ENCODE measurements at regions not wholly inside any gene's neighbourhood (a gene's known extent, or its start where the extent isn't known, plus 50 kb on each side); places are given as distances from the start of the nearest gene placed in this dataset.
"Not testable (repeated sequence)": the region's sequence is repeated elsewhere in the genome, so short reads cannot be mapped to it uniquely, and the experiment has no call there.

GRCh38 chr7:76723928-76724327 lies 96.8 kb upstream of the POMZP3 start:
- H3K4me3 ChIP-seq (ENCODE audit: control insufficient read depth in 1 of 7, extremely low read depth in 1 of 7, insufficient read depth in 4 of 7, low read depth in 2 of 7, low read length in 6 of 7); H3K27me3 ChIP-seq (replicated peaks in 2 of 5; ENCODE audit: control insufficient read depth in 4 of 5, insufficient read depth in 5 of 5, low read length in 4 of 5); H3K9me3 ChIP-seq (ENCODE audit: control extremely low read depth in 1 of 5, control insufficient read depth in 4 of 5, insufficient read depth in 2 of 5, low read depth in 1 of 5, low read length in 4 of 5); H3K27ac ChIP-seq (ENCODE audit: insufficient read depth in 1 of 2, low read depth in 1 of 2, low read length in 2 of 2, poor library complexity in 1 of 2, severe bottlenecking in 2 of 2); CTCF ChIA-PET; DNase-seq; H3K36me3 ChIP-seq (ENCODE audit: control insufficient read depth in 4 of 4, insufficient read depth in 4 of 4, low read length in 3 of 4); H3K4me1 ChIP-seq (ENCODE audit: control extremely low read depth in 1 of 4, control insufficient read depth in 4 of 4, insufficient read depth in 4 of 4, low read length in 3 of 4); POLR2A ChIA-PET: not testable (repeated sequence)
- no CpG with 5 or more reads among the region's 3 CpGs for WGBS (ENCODE audit: insufficient coverage)

- H3K27me3 ChIP-seq (replicated peaks in 2 of 5; ENCODE audit: control insufficient read depth in 4 of 5, insufficient read depth in 5 of 5, low read length in 4 of 5); H3K27ac ChIP-seq (ENCODE audit: insufficient read depth in 1 of 2, low read depth in 1 of 2, low read length in 2 of 2, poor library complexity in 1 of 2, severe bottlenecking in 2 of 2); POLR2A ChIA-PET; H3K4me1 ChIP-seq (ENCODE audit: control extremely low read depth in 1 of 4, control insufficient read depth in 4 of 4, insufficient read depth in 4 of 4, low read length in 3 of 4); H3K4me3 ChIP-seq (ENCODE audit: control insufficient read depth in 1 of 7, extremely low read depth in 1 of 7, insufficient read depth in 4 of 7, low read depth in 2 of 7, low read length in 6 of 7); DNase-seq; CTCF ChIA-PET; H3K9me3 ChIP-seq (ENCODE audit: control extremely low read depth in 1 of 5, control insufficient read depth in 4 of 5, insufficient read depth in 2 of 5, low read depth in 1 of 5, low read length in 4 of 5); H3K36me3 ChIP-seq (ENCODE audit: control insufficient read depth in 4 of 4, insufficient read depth in 4 of 4, low read length in 3 of 4): not testable (repeated sequence)
- no CpG with 5 or more reads among the region's 4 CpGs for WGBS (ENCODE audit: insufficient coverage)
These were observed 89.5 kb upstream of the POMZP3 start for GRCh38 chr7:76716551-76716950.

DNA sequence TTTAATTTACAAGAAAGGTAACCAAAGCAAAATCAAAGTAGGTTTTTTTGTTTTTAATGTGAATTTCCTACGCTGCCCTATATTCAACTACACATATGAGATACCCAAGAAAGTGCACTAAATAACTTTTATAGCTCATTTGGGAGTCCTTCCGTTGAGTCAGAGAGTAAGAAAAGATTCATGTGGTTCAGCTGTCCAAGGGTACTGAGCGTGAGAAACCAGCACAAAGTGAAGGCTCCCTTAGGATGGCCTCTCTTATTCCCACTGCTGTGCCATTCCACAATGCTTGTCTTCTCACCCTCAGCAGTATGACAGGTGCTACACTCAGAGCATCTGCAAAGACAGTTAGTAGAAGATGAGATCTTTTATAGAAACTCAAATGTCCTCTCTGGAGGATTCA lies 85.8 kb upstream of the POMZP3 start:
- WGBS (ENCODE audit: insufficient coverage): no CpG with 5 or more reads among the region's 3 CpGs
- H3K27ac ChIP-seq (ENCODE audit: insufficient read depth in 1 of 2, low read depth in 1 of 2, low read length in 2 of 2, poor library complexity in 1 of 2, severe bottlenecking in 2 of 2); H3K27me3 ChIP-seq (replicated peaks in 2 of 5; ENCODE audit: control insufficient read depth in 4 of 5, insufficient read depth in 5 of 5, low read length in 4 of 5); DNase-seq; POLR2A ChIA-PET; CTCF ChIA-PET; H3K9me3 ChIP-seq (ENCODE audit: control extremely low read depth in 1 of 5, control insufficient read depth in 4 of 5, insufficient read depth in 2 of 5, low read depth in 1 of 5, low read length in 4 of 5); H3K4me1 ChIP-seq (ENCODE audit: control extremely low read depth in 1 of 4, control insufficient read depth in 4 of 4, insufficient read depth in 4 of 4, low read length in 3 of 4); H3K36me3 ChIP-seq (ENCODE audit: control insufficient read depth in 4 of 4, insufficient read depth in 4 of 4, low read length in 3 of 4); H3K4me3 ChIP-seq (ENCODE audit: control insufficient read depth in 1 of 7, extremely low read depth in 1 of 7, insufficient read depth in 4 of 7, low read depth in 2 of 7, low read length in 6 of 7): not testable (repeated sequence)

DNA sequence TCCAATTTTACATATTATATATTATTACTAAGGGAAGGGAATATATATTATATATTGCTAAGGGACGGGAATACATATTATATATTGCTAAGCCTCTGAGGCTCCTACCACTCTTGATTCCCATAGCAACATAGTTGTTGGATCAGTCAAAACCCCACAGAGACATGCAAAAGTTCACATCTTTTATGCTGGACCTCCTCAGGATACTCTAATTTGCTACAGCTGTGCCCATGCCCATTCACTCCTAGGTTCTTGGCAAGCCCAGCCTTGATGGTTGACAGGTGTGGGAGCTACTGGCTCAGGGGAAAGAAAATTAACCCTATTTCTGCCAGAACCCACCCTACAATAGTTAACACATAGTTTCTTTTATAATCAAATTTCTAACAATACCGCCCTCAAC lies 84.6 kb upstream of the POMZP3 start:
- WGBS (ENCODE audit: insufficient coverage): 100% methylated on average over 1 of the region's 2 CpGs
- H3K27ac ChIP-seq (ENCODE audit: insufficient read depth in 1 of 2, low read depth in 1 of 2, low read length in 2 of 2, poor library complexity in 1 of 2, severe bottlenecking in 2 of 2); CTCF ChIA-PET: not testable (repeated sequence)

DNA sequence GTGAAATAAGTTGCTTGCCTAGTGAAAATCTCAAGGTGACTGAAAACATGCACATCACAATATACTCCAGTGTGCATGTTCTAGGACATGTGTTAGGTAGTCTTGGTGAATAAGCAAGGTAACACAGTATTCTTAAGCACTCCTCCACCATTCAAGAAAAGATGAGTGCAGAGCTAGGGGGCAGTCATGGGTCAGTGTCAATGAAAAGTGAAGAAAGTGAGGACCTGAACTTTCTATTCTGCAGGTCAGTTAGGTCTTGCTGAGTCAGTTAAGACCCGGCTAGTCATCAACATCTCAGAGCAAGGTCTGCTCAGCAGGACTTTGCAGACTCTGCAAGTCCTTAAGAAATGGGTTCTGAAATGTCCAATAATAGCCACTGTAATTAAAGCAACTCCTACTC lies 82.6 kb upstream of the POMZP3 start:
- H3K9me3 ChIP-seq (ENCODE audit: control extremely low read depth in 1 of 5, control insufficient read depth in 4 of 5, insufficient read depth in 2 of 5, low read depth in 1 of 5, low read length in 4 of 5); H3K4me1 ChIP-seq (ENCODE audit: control extremely low read depth in 1 of 4, control insufficient read depth in 4 of 4, insufficient read depth in 4 of 4, low read length in 3 of 4); DNase-seq; H3K36me3 ChIP-seq (ENCODE audit: control insufficient read depth in 4 of 4, insufficient read depth in 4 of 4, low read length in 3 of 4); H3K27me3 ChIP-seq (replicated peaks in 2 of 5; ENCODE audit: control insufficient read depth in 4 of 5, insufficient read depth in 5 of 5, low read length in 4 of 5); H3K27ac ChIP-seq (ENCODE audit: insufficient read depth in 1 of 2, low read depth in 1 of 2, low read length in 2 of 2, poor library complexity in 1 of 2, severe bottlenecking in 2 of 2); POLR2A ChIA-PET; CTCF ChIA-PET; H3K4me3 ChIP-seq (ENCODE audit: control insufficient read depth in 1 of 7, extremely low read depth in 1 of 7, insufficient read depth in 4 of 7, low read depth in 2 of 7, low read length in 6 of 7): not testable (repeated sequence)
- no CpG with 5 or more reads among the region's 1 CpG for WGBS (ENCODE audit: insufficient coverage)

More for the DNA sequence above, 84.6 kb upstream of the POMZP3 start:
- H3K9me3 ChIP-seq (ENCODE audit: control extremely low read depth in 1 of 5, control insufficient read depth in 4 of 5, insufficient read depth in 2 of 5, low read depth in 1 of 5, low read length in 4 of 5); H3K27me3 ChIP-seq (replicated peaks in 2 of 5; ENCODE audit: control insufficient read depth in 4 of 5, insufficient read depth in 5 of 5, low read length in 4 of 5); H3K4me3 ChIP-seq (ENCODE audit: control insufficient read depth in 1 of 7, extremely low read depth in 1 of 7, insufficient read depth in 4 of 7, low read depth in 2 of 7, low read length in 6 of 7); DNase-seq; H3K4me1 ChIP-seq (ENCODE audit: control extremely low read depth in 1 of 4, control insufficient read depth in 4 of 4, insufficient read depth in 4 of 4, low read length in 3 of 4); POLR2A ChIA-PET; H3K36me3 ChIP-seq (ENCODE audit: control insufficient read depth in 4 of 4, insufficient read depth in 4 of 4, low read length in 3 of 4): not testable (repeated sequence)

- DNase-seq; H3K9me3 ChIP-seq (ENCODE audit: control extremely low read depth in 1 of 5, control insufficient read depth in 4 of 5, insufficient read depth in 2 of 5, low read depth in 1 of 5, low read length in 4 of 5); POLR2A ChIA-PET; CTCF ChIA-PET; H3K4me3 ChIP-seq (ENCODE audit: control insufficient read depth in 1 of 7, extremely low read depth in 1 of 7, insufficient read depth in 4 of 7, low read depth in 2 of 7, low read length in 6 of 7); H3K36me3 ChIP-seq (ENCODE audit: control insufficient read depth in 4 of 4, insufficient read depth in 4 of 4, low read length in 3 of 4); H3K4me1 ChIP-seq (ENCODE audit: control extremely low read depth in 1 of 4, control insufficient read depth in 4 of 4, insufficient read depth in 4 of 4, low read length in 3 of 4); H3K27ac ChIP-seq (ENCODE audit: insufficient read depth in 1 of 2, low read depth in 1 of 2, low read length in 2 of 2, poor library complexity in 1 of 2, severe bottlenecking in 2 of 2); H3K27me3 ChIP-seq (replicated peaks in 2 of 5; ENCODE audit: control insufficient read depth in 4 of 5, insufficient read depth in 5 of 5, low read length in 4 of 5): not testable (repeated sequence)
- no CpG with 5 or more reads among the region's 2 CpGs for WGBS (ENCODE audit: insufficient coverage)
These were observed 81.4 kb upstream of the POMZP3 start for GRCh38 chr7:76708446-76708845.

GRCh38 chr7:76703815-76704214 lies 76.7 kb upstream of the POMZP3 start:
- H3K9me3 ChIP-seq (ENCODE audit: control extremely low read depth in 1 of 5, control insufficient read depth in 4 of 5, insufficient read depth in 2 of 5, low read depth in 1 of 5, low read length in 4 of 5); H3K4me3 ChIP-seq (ENCODE audit: control insufficient read depth in 1 of 7, extremely low read depth in 1 of 7, insufficient read depth in 4 of 7, low read depth in 2 of 7, low read length in 6 of 7); POLR2A ChIA-PET; H3K4me1 ChIP-seq (ENCODE audit: control extremely low read depth in 1 of 4, control insufficient read depth in 4 of 4, insufficient read depth in 4 of 4, low read length in 3 of 4); DNase-seq; H3K27ac ChIP-seq (ENCODE audit: insufficient read depth in 1 of 2, low read depth in 1 of 2, low read length in 2 of 2, poor library complexity in 1 of 2, severe bottlenecking in 2 of 2); CTCF ChIA-PET; H3K36me3 ChIP-seq (ENCODE audit: control insufficient read depth in 4 of 4, insufficient read depth in 4 of 4, low read length in 3 of 4); H3K27me3 ChIP-seq (replicated peaks in 2 of 5; ENCODE audit: control insufficient read depth in 4 of 5, insufficient read depth in 5 of 5, low read length in 4 of 5): not testable (repeated sequence)

DNA sequence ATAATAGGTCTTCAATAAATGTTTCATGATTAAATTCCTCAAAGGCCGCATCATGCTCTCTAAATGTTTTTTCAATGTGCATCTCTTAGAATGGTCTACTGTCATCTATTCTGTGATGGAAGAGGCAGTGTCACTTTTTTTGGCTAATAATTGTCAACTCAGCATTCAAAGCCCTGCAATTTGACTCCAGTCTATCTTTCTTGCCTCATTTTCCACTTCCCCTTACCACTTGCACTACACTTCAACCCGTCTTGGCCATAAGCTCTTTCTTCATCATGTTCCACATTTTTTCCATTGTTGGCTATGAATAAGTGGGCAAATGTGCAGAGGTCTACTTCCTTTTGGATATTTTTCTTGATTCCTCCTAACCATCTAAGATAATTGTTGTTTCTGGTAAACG lies 59.2 kb upstream of the POMZP3 start:
- CTCF ChIA-PET; DNase-seq; H3K27ac ChIP-seq (ENCODE audit: insufficient read depth in 1 of 2, low read depth in 1 of 2, low read length in 2 of 2, poor library complexity in 1 of 2, severe bottlenecking in 2 of 2); H3K27me3 ChIP-seq (replicated peaks in 2 of 5; ENCODE audit: control insufficient read depth in 4 of 5, insufficient read depth in 5 of 5, low read length in 4 of 5); H3K4me3 ChIP-seq (ENCODE audit: control insufficient read depth in 1 of 7, extremely low read depth in 1 of 7, insufficient read depth in 4 of 7, low read depth in 2 of 7, low read length in 6 of 7); H3K4me1 ChIP-seq (ENCODE audit: control extremely low read depth in 1 of 4, control insufficient read depth in 4 of 4, insufficient read depth in 4 of 4, low read length in 3 of 4); H3K36me3 ChIP-seq (ENCODE audit: control insufficient read depth in 4 of 4, insufficient read depth in 4 of 4, low read length in 3 of 4); H3K9me3 ChIP-seq (ENCODE audit: control extremely low read depth in 1 of 5, control insufficient read depth in 4 of 5, insufficient read depth in 2 of 5, low read depth in 1 of 5, low read length in 4 of 5); POLR2A ChIA-PET: not testable (repeated sequence)
- WGBS (ENCODE audit: insufficient coverage): no CpG with 5 or more reads among the region's 3 CpGs
